Inferior parietal cortex (tissue), 1 donor: ENCODE measurements at regions not wholly inside any gene's neighbourhood (a gene's known extent, or its start where the extent isn't known, plus 50 kb on each side); places are given as distances from the start of the nearest gene placed in this dataset.
"Not testable (repeated sequence)": the region's sequence is repeated elsewhere in the genome, so short reads cannot be mapped to it uniquely, and the experiment has no call there.

Experiments used
- DNase-seq: peaks from one replicate; pipeline ENCODE4 v3.0.0-alpha.2; 2016; ENCODE audit errors: extremely low spot score

- no peak for DNase-seq
Observed at GRCh38 chr7:149683181-149683580, 90.2 kb downstream of the ZNF467 start.

GRCh38 chr7:149682038-149682437, 91.3 kb downstream of the ZNF467 start:
- no peak for DNase-seq

GRCh38 chr7:149681274-149681673, 92.1 kb downstream of the ZNF467 start:
- no peak for DNase-seq

- no peak for DNase-seq
Observed at GRCh38 chr7:149680331-149681025, 92.9 kb downstream of the ZNF467 start.

GRCh38 chr7:149674728-149675385, 98.5 kb downstream of the ZNF467 start:
- DNase-seq, result not testable (repeated sequence)

- DNase-seq, result no peak
Observed at GRCh38 chr7:149673006-149673405, 100.4 kb downstream of the ZNF467 start.

- DNase-seq, result peak; percentile 70
Observed at GRCh38 chr7:149670288-149670687, 103.1 kb downstream of the ZNF467 start.

- no peak for DNase-seq
Observed at GRCh38 chr7:149669121-149669818, 104.1 kb downstream of the ZNF467 start.

GRCh38 chr7:149666360-149666945, 106.9 kb downstream of the ZNF467 start:
- peak; percentile 8 for DNase-seq

GRCh38 chr7:149665618-149666017, 107.8 kb downstream of the ZNF467 start:
- DNase-seq, result not testable (repeated sequence)

GRCh38 chr7:149664666-149665065, 108.7 kb downstream of the ZNF467 start:
- DNase-seq, result no peak

- DNase-seq, result no peak
Observed at GRCh38 chr7:149664176-149664575, 109.2 kb downstream of the ZNF467 start.

GRCh38 chr7:149662591-149663095, 110.7 kb downstream of the ZNF467 start:
- DNase-seq, result peak; percentile 58

GRCh38 chr7:149655784-149656183, 117.6 kb downstream of the ZNF467 start:
- no peak for DNase-seq

GRCh38 chr7:149654588-149654987, 118.8 kb downstream of the ZNF467 start:
- DNase-seq, result no peak

- DNase-seq, result not testable (repeated sequence)
Observed at GRCh38 chr7:149650190-149650589, 123.2 kb downstream of the ZNF467 start.

- no peak for DNase-seq
Observed at GRCh38 chr7:149644754-149645153, 128.6 kb downstream of the ZNF467 start.

GRCh38 chr7:149642589-149642988, 130.8 kb downstream of the ZNF467 start:
- DNase-seq, result no peak

- DNase-seq, result no peak
Observed at GRCh38 chr7:149638566-149639320, 134.6 kb downstream of the ZNF467 start.

GRCh38 chr7:149637911-149638565, 135.3 kb downstream of the ZNF467 start:
- DNase-seq, result no peak
